Liver (tissue), 8 donors: ENCODE measurements at regions not wholly inside any gene's neighbourhood (a gene's known extent, or its start where the extent isn't known, plus 50 kb on each side); places are given as distances from the start of the nearest gene placed in this dataset.

Source experiments
- DNase-seq: peaks from one replicate; pipeline ENCODE4 v3.0.0-alpha.2; 2017; ENCODE audit warnings: low spot score
- H3K27ac ChIP-seq, 2 donors: one replicate each; pipeline ENCODE4 v1.7.0; 2013; ENCODE audit warnings: inconsistent platforms in 2 of 2, low read length in 2 of 2, control low read depth in 1 of 2, low read depth in 1 of 2, mild to moderate bottlenecking in 1 of 2
- H3K27me3 ChIP-seq, 4 donors: one replicate each; pipeline versions ENCODE4 v1.6.1 to v1.7.0; 2013; ENCODE audit warnings: low read length in 3 of 4, inconsistent platforms in 1 of 4, mild to moderate bottlenecking in 1 of 4, moderate library complexity in 1 of 4; ENCODE audit not compliant: control insufficient read depth in 4 of 4, insufficient read depth in 4 of 4
- H3K36me3 ChIP-seq, 4 donors: one replicate each; pipeline versions ENCODE4 v1.6.1 to v1.7.0; 2013; ENCODE audit warnings: low read length in 3 of 4, mild to moderate bottlenecking in 3 of 4, low read depth in 1 of 4, moderate library complexity in 1 of 4; ENCODE audit not compliant: control insufficient read depth in 4 of 4, insufficient read depth in 3 of 4
- H3K4me1 ChIP-seq, 4 donors: one replicate each; pipeline versions ENCODE4 v1.6.1 to v1.7.0; 2013; ENCODE audit warnings: low read length in 3 of 4, mild to moderate bottlenecking in 3 of 4, moderate library complexity in 1 of 4; ENCODE audit not compliant: control insufficient read depth in 4 of 4, insufficient read depth in 4 of 4
- H3K4me3 ChIP-seq, 3 donors: one replicate each; pipeline versions ENCODE4 v1.6.1 to v1.7.0; 2013; ENCODE audit warnings: low read length in 3 of 3, control low read depth in 1 of 3, low read depth in 1 of 3, mild to moderate bottlenecking in 1 of 3
- H3K9ac ChIP-seq, 2 donors: one replicate each; pipeline ENCODE4 v1.7.0; 2013; ENCODE audit warnings: low read length in 2 of 2, mild to moderate bottlenecking in 2 of 2, moderate library complexity in 2 of 2, control low read depth in 1 of 2, low read depth in 1 of 2
- H3K9me3 ChIP-seq, 4 donors: one replicate each; pipeline versions ENCODE4 v1.6.1 to v1.7.0; 2013; ENCODE audit warnings: low read length in 3 of 4; ENCODE audit not compliant: control insufficient read depth in 4 of 4
- CTCF ChIP-seq: fragments of 150-350 bp; IDR thresholded peaks from 2 replicates; pipeline ENCODE4 v1.5.1; 2017; ENCODE audit warnings: improper control_type of control experiment, low read depth, low read length; ENCODE audit not compliant: missing input control
- EGR1 ChIP-seq, 2 donors: IDR thresholded peaks; 2 replicates each; pipeline ENCODE4 v1.6.1; 2016 to 2018; ENCODE audit warnings: antibody characterized with exemption in 2 of 2, low read depth in 2 of 2
- FOXA1 ChIP-seq: IDR thresholded peaks from 2 replicates; pipeline ENCODE4 v1.6.1; 2016; ENCODE audit warnings: antibody characterized with exemption
- FOXA2 ChIP-seq: IDR thresholded peaks from 2 replicates; pipeline ENCODE4 v1.6.1; 2016; ENCODE audit warnings: antibody characterized with exemption
- GABPA ChIP-seq, 2 donors: IDR thresholded peaks in 1 of 2; conservative IDR thresholded peaks in 1 of 2; 2 replicates each; pipeline ENCODE4 v1.6.1; 2016; ENCODE audit warnings: antibody characterized with exemption in 2 of 2, mild to moderate bottlenecking in 1 of 2, moderate library complexity in 1 of 2
- HNF4A ChIP-seq, 2 donors: conservative IDR thresholded peaks; 2 replicates each; pipeline ENCODE4 v1.6.1; 2016; ENCODE audit warnings: antibody characterized with exemption in 2 of 2, mild to moderate bottlenecking in 2 of 2
- HNF4G ChIP-seq: IDR thresholded peaks from 2 replicates; pipeline ENCODE4 v1.6.1; 2016; ENCODE audit warnings: antibody characterized with exemption
- JUND ChIP-seq, 2 donors: IDR thresholded peaks; 2 replicates each; pipeline ENCODE4 v1.6.1; 2016; ENCODE audit warnings: antibody characterized with exemption in 2 of 2
- MAX ChIP-seq: IDR thresholded peaks from 2 replicates; pipeline ENCODE4 v1.6.1; 2016; ENCODE audit warnings: antibody characterized with exemption
- NR2F2 ChIP-seq: IDR thresholded peaks from 2 replicates; pipeline ENCODE4 v1.6.1; 2016; ENCODE audit warnings: antibody characterized with exemption
- RAD21 ChIP-seq, 2 donors: IDR thresholded peaks; 2 replicates each; pipeline ENCODE4 v1.6.1; 2016; ENCODE audit warnings: antibody characterized with exemption in 2 of 2, mild to moderate bottlenecking in 2 of 2
- REST ChIP-seq: IDR thresholded peaks from 2 replicates; pipeline ENCODE4 v1.6.1; 2016; ENCODE audit warnings: antibody characterized with exemption, mild to moderate bottlenecking
- RXRA ChIP-seq, 2 donors: IDR thresholded peaks; 2 replicates each; pipeline ENCODE4 v1.6.1; 2017 to 2018; ENCODE audit warnings: antibody characterized with exemption in 2 of 2, mild to moderate bottlenecking in 1 of 2
- SP1 ChIP-seq: IDR thresholded peaks from 2 replicates; pipeline ENCODE4 v1.6.1; 2018; ENCODE audit warnings: antibody characterized with exemption, mild to moderate bottlenecking
- TAF1 ChIP-seq: conservative IDR thresholded peaks from 2 replicates; pipeline ENCODE4 v1.6.1; 2016; ENCODE audit warnings: antibody characterized with exemption, mild to moderate bottlenecking
- YY1 ChIP-seq: IDR thresholded peaks from 2 replicates; pipeline ENCODE4 v1.6.1; 2016; ENCODE audit warnings: antibody characterized with exemption, mild to moderate bottlenecking
- ZBTB33 ChIP-seq: IDR thresholded peaks from 2 replicates; pipeline ENCODE4 v1.6.1; 2016; ENCODE audit warnings: antibody characterized with exemption
- WGBS: extraction: QIAGEN DNeasy Blood & Tissue Kit; methylation state at CpG from one replicate; pipeline ENCODE4 v1.1.7; 2013; 5-methylcytosine and 5-hydroxymethylcytosine counted together
- donor health status: healthy.
- donor health status: healthy.
- donor health status: healthy.
- donor health status: healthy.
- donor health status: healthy.

GRCh38 chr14:30292541-30292940 is 266.4 kb upstream of the G2E3 start:
- DNase-seq, result no peak
- no peaks in the 10 kb centered on the region for H3K4me1 ChIP-seq
- WGBS, result 67% methylated on average over 3 of the region's 3 CpGs
- no peaks in the 10 kb centered on the region for H3K36me3 ChIP-seq
- no peak overlapping the region for H3K27ac ChIP-seq
- TF ChIP-seq HNF4G, result no peak
- no peak for TF ChIP-seq SP1
- no peak for TF ChIP-seq NR2F2
- no peak for TF ChIP-seq HNF4A (conservative IDR thresholded peaks at IDR 0.05)
- no peak for TF ChIP-seq FOXA2
- TF ChIP-seq YY1, result no peak
- TF ChIP-seq RXRA (IDR thresholded peaks at IDR 0.05), result no peak
- TF ChIP-seq RAD21 (IDR thresholded peaks at IDR 0.05), result no peak
- TF ChIP-seq TAF1, result no peak
- TF ChIP-seq GABPA (IDR thresholded peaks at IDR 0.05 in 1 of 2, conservative IDR thresholded peaks at IDR 0.05 in 1 of 2), result no peak
- no peak for TF ChIP-seq FOXA1
- TF ChIP-seq ZBTB33, result no peak
- TF ChIP-seq REST, result no peak
- no peak for TF ChIP-seq CTCF
- no peak overlapping the region for H3K4me3 ChIP-seq
- H3K9me3 ChIP-seq, result no peaks in the 10 kb centered on the region
- no peaks in the 10 kb centered on the region for H3K27me3 ChIP-seq
- no peak overlapping the region for H3K9ac ChIP-seq

GRCh38 chr14:30295980-30296379 is 263.0 kb upstream of the G2E3 start:
- TF ChIP-seq RAD21 (IDR thresholded peaks at IDR 0.05) (no peak), CTCF (no peak), TAF1 (no peak), MAX (no peak), NR2F2 (no peak), FOXA2 (no peak), HNF4A (conservative IDR thresholded peaks at IDR 0.05) (no peak), EGR1 (IDR thresholded peaks at IDR 0.05; ENCODE audit: low read depth in 2 of 2) (no peak), RXRA (IDR thresholded peaks at IDR 0.05) (no peak), JUND (IDR thresholded peaks at IDR 0.05) (no peak), SP1 (no peak)
- H3K9me3 ChIP-seq, result no peaks in the 10 kb centered on the region

More at GRCh38 chr14:30295980-30296379, 263.0 kb upstream of the G2E3 start:
- no peak for DNase-seq
- Histone ChIP-seq H3K4me3 (no peak overlapping the region), H3K36me3 (no peaks in the 10 kb centered on the region), H3K27me3 (peaks cover 0 to 5% (median 0%) of the 10 kb centered on the region in 4 donors), H3K4me1 (no peaks in the 10 kb centered on the region), H3K9ac (no peak overlapping the region), H3K27ac (no peak overlapping the region)
